ENCODE measurements at regions not wholly inside any gene's neighbourhood (a gene's known extent, or its start where the extent isn't known, plus 50 kb on each side); places are given as distances from the start of the nearest gene placed in this dataset.
A peak's percentile ranks its signal among the peaks of the same experiment; 100 is the strongest.

DNA sequence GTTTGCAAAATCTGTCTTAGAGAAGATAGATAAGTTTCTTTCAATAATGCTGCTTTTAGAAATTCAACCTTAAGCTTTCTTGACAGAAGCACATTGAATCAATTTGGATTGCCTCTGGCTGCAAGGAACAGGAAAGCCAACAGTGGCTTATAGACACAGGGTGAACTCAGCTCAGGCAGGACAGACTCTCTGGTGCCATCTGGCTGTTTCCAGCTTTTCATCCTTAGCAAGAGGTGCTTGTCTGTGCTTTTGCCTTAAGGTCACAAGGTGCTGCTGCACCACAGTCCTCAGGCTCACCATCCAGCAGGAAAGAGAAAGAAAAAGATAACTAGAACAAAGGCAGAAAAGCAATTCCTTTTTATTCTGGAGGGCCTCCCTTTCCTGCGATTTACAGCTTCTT lies 93.7 kb upstream of the ETS2 start:
- no peak overlapping the region for H2AFZ ChIP-seq (ENCODE audit: low read depth, low read length)
- TF ChIP-seq EP300 (conservative IDR thresholded peaks at IDR 0.05; ENCODE audit: poor library complexity, severe bottlenecking) (no peak), SMC3 (conservative IDR thresholded peaks at IDR 0.05; ENCODE audit: poor library complexity) (peak; percentile 29)
- TF ChIP-seq, protein P1, sequence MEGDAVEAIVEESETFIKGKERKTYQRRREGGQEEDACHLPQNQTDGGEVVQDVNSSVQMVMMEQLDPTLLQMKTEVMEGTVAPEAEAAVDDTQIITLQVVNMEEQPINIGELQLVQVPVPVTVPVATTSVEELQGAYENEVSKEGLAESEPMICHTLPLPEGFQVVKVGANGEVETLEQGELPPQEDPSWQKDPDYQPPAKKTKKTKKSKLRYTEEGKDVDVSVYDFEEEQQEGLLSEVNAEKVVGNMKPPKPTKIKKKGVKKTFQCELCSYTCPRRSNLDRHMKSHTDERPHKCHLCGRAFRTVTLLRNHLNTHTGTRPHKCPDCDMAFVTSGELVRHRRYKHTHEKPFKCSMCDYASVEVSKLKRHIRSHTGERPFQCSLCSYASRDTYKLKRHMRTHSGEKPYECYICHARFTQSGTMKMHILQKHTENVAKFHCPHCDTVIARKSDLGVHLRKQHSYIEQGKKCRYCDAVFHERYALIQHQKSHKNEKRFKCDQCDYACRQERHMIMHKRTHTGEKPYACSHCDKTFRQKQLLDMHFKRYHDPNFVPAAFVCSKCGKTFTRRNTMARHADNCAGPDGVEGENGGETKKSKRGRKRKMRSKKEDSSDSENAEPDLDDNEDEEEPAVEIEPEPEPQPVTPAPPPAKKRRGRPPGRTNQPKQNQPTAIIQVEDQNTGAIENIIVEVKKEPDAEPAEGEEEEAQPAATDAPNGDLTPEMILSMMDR (IDR thresholded peaks at IDR 0.05; ENCODE audit: poor library complexity, severe bottlenecking): peak; percentile 37
- no peaks in the 10 kb centered on the region for H3F3A ChIP-seq (ENCODE audit: insufficient read depth, low read length, poor library complexity, severe bottlenecking)
- H3K4me3 ChIP-seq (ENCODE audit: low read length): no peak overlapping the region
- H3K9me3 ChIP-seq (ENCODE audit: low read length): no peaks in the 10 kb centered on the region
- no peaks in the 10 kb centered on the region for H3K9me2 ChIP-seq (ENCODE audit: insufficient read depth, low read length)
- no peaks in the 10 kb centered on the region for H4K20me1 ChIP-seq (ENCODE audit: insufficient read depth)
- no peak overlapping the region for H3K4me2 ChIP-seq (ENCODE audit: low read length)
- H3K27me3 ChIP-seq (ENCODE audit: insufficient read depth, low read depth, low read length): no peaks in the 10 kb centered on the region
- H3K36me3 ChIP-seq (ENCODE audit: insufficient read depth, low read length): no peaks in the 10 kb centered on the region
- no peak overlapping the region for H3K9ac ChIP-seq (ENCODE audit: low read length)
- no peak overlapping the region for H3K27ac ChIP-seq (ENCODE audit: low read length)
- no peaks in the 10 kb centered on the region for H3K79me2 ChIP-seq (replicated peaks; ENCODE audit: insufficient read depth, low read length)

DNA sequence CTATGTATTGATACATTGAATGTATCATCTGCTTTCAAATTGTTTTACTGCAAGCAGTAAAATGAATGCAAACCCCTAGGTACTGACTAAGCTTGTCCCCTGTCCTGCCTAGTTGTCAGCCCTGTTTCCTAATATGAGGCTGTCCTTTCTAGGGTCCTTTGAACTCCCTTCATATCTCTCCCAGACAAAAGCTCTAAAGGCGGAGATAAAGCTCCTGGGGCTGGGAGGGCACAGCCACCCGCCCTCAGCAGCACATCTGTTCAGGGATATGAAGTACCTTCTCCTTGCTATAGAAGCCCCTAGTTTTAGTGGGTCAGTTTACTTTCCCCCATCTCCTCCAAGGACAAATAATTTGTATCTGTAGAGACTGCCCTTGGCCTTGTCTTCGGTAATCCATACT lies 93.1 kb upstream of the ETS2 start:
- no peak overlapping the region for H3K27ac ChIP-seq (ENCODE audit: low read length)
- no peak overlapping the region for H3K4me3 ChIP-seq (ENCODE audit: low read length)
- H4K20me1 ChIP-seq (ENCODE audit: insufficient read depth): no peaks in the 10 kb centered on the region
- no peaks in the 10 kb centered on the region for H3F3A ChIP-seq (ENCODE audit: insufficient read depth, low read length, poor library complexity, severe bottlenecking)
- H3K9me2 ChIP-seq (ENCODE audit: insufficient read depth, low read length): no peaks in the 10 kb centered on the region
- H3K4me2 ChIP-seq (ENCODE audit: low read length): no peak overlapping the region
- H3K27me3 ChIP-seq (ENCODE audit: insufficient read depth, low read depth, low read length): no peaks in the 10 kb centered on the region
- H3K79me2 ChIP-seq (replicated peaks; ENCODE audit: insufficient read depth, low read length): no peaks in the 10 kb centered on the region
- no peak overlapping the region for H3K9ac ChIP-seq (ENCODE audit: low read length)
- no peak overlapping the region for H2AFZ ChIP-seq (ENCODE audit: low read depth, low read length)
- no peaks in the 10 kb centered on the region for H3K36me3 ChIP-seq (ENCODE audit: insufficient read depth, low read length)
- no peaks in the 10 kb centered on the region for H3K9me3 ChIP-seq (ENCODE audit: low read length)
- TF ChIP-seq POLR2AphosphoS5 (IDR thresholded peaks at IDR 0.05) (no peak), TAF1 (IDR thresholded peaks at IDR 0.05; ENCODE audit: low read depth) (no peak), RAD21 (conservative IDR thresholded peaks at IDR 0.05) (no peak), EP300 (conservative IDR thresholded peaks at IDR 0.05; ENCODE audit: poor library complexity, severe bottlenecking) (no peak), EZH2 (IDR thresholded peaks at IDR 0.05; ENCODE audit: borderline replicate concordance, insufficient read depth, low read length, poor library complexity, severe bottlenecking) (no peak), SMC3 (conservative IDR thresholded peaks at IDR 0.05; ENCODE audit: poor library complexity) (no peak), MXI1 (conservative IDR thresholded peaks at IDR 0.05; ENCODE audit: poor library complexity, severe bottlenecking) (no peak)
- TF ChIP-seq, protein P2, sequence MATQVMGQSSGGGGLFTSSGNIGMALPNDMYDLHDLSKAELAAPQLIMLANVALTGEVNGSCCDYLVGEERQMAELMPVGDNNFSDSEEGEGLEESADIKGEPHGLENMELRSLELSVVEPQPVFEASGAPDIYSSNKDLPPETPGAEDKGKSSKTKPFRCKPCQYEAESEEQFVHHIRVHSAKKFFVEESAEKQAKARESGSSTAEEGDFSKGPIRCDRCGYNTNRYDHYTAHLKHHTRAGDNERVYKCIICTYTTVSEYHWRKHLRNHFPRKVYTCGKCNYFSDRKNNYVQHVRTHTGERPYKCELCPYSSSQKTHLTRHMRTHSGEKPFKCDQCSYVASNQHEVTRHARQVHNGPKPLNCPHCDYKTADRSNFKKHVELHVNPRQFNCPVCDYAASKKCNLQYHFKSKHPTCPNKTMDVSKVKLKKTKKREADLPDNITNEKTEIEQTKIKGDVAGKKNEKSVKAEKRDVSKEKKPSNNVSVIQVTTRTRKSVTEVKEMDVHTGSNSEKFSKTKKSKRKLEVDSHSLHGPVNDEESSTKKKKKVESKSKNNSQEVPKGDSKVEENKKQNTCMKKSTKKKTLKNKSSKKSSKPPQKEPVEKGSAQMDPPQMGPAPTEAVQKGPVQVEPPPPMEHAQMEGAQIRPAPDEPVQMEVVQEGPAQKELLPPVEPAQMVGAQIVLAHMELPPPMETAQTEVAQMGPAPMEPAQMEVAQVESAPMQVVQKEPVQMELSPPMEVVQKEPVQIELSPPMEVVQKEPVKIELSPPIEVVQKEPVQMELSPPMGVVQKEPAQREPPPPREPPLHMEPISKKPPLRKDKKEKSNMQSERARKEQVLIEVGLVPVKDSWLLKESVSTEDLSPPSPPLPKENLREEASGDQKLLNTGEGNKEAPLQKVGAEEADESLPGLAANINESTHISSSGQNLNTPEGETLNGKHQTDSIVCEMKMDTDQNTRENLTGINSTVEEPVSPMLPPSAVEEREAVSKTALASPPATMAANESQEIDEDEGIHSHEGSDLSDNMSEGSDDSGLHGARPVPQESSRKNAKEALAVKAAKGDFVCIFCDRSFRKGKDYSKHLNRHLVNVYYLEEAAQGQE (IDR thresholded peaks at IDR 0.05; ENCODE audit: borderline replicate concordance): no peak
- TF ChIP-seq, protein P1 (IDR thresholded peaks at IDR 0.05; ENCODE audit: poor library complexity, severe bottlenecking): no peak

Measured in neural cell (in vitro differentiated cells).